IMR-90 (cell line): ENCODE measurements at regions not wholly inside any gene's neighbourhood (a gene's known extent, or its start where the extent isn't known, plus 50 kb on each side); places are given as distances from the start of the nearest gene placed in this dataset.

ENCODE experiments used
- BHLHE40 ChIP-seq: fragments of 150-350 bp; IDR thresholded peaks from 2 replicates; pipeline ENCODE4 v1.6.1; 2016; ENCODE audit warnings: mild to moderate bottlenecking, low read depth, low read length
- CHD1 ChIP-seq: IDR thresholded peaks from 2 replicates; pipeline ENCODE4 v1.6.1; 2012; ENCODE audit warnings: low read depth, low read length, improper control_type of control experiment
- MAZ ChIP-seq: IDR thresholded peaks from 2 replicates; pipeline ENCODE4 v1.6.1; 2012; ENCODE audit warnings: low read depth, mild to moderate bottlenecking, low read length, improper control_type of control experiment, moderate library complexity, borderline replicate concordance
- NFE2L2 ChIP-seq: fragments of 150-350 bp; IDR thresholded peaks from 2 replicates; pipeline ENCODE4 v1.6.1; 2016; ENCODE audit warnings: low read depth, mild to moderate bottlenecking, low read length
- POLR2A ChIP-seq: IDR thresholded peaks from 2 replicates; pipeline ENCODE4 v1.6.1; 2012; ENCODE audit warnings: mild to moderate bottlenecking, low read depth, low read length
- RAD21 ChIP-seq: IDR thresholded peaks from 2 replicates; pipeline ENCODE4 v1.6.1; 2012; ENCODE audit warnings: low read length, improper control_type of control experiment
- RFX5 ChIP-seq: IDR thresholded peaks from 2 replicates; pipeline ENCODE4 v1.8.0; 2012; ENCODE audit warnings: low read depth, mild to moderate bottlenecking, low read length, moderate library complexity
- TF ChIP-seq, protein P1 (sequence below): conservative IDR thresholded peaks from 2 replicates; pipeline ENCODE4 v1.5.1; 2012; ENCODE audit warnings: mild to moderate bottlenecking, low read depth, low read length, improper control_type of control experiment
- TF ChIP-seq, protein P2 (sequence below): fragments of 150-350 bp; IDR thresholded peaks from 2 replicates; pipeline ENCODE4 v1.6.1; 2017; ENCODE audit warnings: mild to moderate bottlenecking, antibody characterized with exemption, low read length, low read depth

DNA sequence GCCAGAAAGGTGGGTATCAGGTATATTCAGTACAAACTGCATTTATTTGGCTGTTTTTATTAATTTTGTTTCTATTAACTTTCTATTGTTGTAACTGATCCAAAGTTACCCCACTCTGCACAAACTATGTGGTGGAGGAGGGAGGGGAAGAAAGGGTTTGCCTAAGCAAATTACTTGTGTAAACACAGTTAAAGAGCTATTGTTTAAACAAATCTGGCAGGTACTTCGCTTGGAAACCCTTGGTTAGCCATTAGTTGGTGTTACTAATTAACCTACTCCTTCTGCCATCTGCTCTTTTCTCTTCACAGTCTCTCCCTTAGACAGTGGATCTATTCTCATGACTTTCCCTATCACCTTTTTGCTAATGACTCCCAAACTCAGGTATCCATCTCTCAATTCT is 328.4 kb upstream of the NECTIN3 start:
- no peak for TF ChIP-seq POLR2A
- TF ChIP-seq, protein P1, sequence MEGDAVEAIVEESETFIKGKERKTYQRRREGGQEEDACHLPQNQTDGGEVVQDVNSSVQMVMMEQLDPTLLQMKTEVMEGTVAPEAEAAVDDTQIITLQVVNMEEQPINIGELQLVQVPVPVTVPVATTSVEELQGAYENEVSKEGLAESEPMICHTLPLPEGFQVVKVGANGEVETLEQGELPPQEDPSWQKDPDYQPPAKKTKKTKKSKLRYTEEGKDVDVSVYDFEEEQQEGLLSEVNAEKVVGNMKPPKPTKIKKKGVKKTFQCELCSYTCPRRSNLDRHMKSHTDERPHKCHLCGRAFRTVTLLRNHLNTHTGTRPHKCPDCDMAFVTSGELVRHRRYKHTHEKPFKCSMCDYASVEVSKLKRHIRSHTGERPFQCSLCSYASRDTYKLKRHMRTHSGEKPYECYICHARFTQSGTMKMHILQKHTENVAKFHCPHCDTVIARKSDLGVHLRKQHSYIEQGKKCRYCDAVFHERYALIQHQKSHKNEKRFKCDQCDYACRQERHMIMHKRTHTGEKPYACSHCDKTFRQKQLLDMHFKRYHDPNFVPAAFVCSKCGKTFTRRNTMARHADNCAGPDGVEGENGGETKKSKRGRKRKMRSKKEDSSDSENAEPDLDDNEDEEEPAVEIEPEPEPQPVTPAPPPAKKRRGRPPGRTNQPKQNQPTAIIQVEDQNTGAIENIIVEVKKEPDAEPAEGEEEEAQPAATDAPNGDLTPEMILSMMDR: no peak
- TF ChIP-seq, protein P2, sequence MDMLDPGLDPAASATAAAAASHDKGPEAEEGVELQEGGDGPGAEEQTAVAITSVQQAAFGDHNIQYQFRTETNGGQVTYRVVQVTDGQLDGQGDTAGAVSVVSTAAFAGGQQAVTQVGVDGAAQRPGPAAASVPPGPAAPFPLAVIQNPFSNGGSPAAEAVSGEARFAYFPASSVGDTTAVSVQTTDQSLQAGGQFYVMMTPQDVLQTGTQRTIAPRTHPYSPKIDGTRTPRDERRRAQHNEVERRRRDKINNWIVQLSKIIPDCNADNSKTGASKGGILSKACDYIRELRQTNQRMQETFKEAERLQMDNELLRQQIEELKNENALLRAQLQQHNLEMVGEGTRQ: no peak
- no peak for TF ChIP-seq CHD1
- TF ChIP-seq BHLHE40: no peak
- TF ChIP-seq RAD21: no peak
- no peak for TF ChIP-seq NFE2L2
- no peak for TF ChIP-seq MAZ
- TF ChIP-seq RFX5: no peak
